Left forelimb (tissue), 1 donor: ENCODE measurements at regions not wholly inside any gene's neighbourhood (a gene's known extent, or its start where the extent isn't known, plus 50 kb on each side); places are given as distances from the start of the nearest gene placed in this dataset.

Experiments used
- DNase-seq: peaks from one replicate; pipeline ENCODE4 v3.0.0-alpha.2; 2018; ENCODE audit warnings: low spot score

- no peak for DNase-seq
These were observed 432.6 kb downstream of the SATB2 start for GRCh38 chr2:199025146-199025545.

DNA sequence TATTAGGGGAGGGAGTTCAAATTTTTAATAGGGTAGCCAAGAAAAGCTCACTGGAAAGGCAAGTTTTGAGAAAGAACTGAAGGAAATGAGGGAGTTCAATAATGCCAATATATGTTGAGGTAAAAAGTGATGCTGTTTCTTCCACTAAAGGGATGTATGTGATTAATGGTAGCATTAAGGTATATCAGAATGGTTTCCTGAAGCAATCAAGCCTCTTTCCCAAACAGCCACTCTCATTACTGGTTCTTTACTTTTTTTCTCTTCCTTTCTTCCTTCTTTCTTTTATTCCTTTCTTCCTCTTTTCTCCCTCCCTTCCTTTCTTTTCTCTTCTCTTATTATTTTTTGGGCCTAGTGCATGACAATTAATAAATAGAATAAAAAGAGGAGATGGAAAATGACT, 433.5 kb downstream of the SATB2 start:
- DNase-seq, result no peak

GRCh38 chr2:199019898-199020507, 437.7 kb downstream of the SATB2 start:
- DNase-seq, result no peak

- DNase-seq, result no peak
These were observed 438.9 kb downstream of the SATB2 start for GRCh38 chr2:199018826-199019225.

DNA sequence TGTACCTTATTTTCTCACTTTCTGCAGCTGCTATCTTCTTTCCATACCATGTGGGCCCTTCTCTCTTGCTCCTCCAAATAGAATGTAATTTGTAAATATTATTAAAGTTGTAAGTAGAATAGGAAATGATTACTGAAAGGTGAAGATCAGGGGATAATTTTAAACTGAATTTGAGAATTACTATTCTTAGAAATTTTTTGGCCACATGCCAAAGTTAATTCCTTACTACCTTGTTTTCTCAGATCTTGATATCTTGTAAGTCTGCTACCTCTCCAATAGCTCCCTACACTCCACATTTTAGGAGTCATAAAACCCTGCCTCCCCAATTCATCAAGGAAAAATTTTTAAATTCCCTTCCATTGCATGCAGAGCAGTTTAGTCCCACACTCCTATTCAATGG, 442.7 kb downstream of the SATB2 start:
- DNase-seq, result no peak

DNA sequence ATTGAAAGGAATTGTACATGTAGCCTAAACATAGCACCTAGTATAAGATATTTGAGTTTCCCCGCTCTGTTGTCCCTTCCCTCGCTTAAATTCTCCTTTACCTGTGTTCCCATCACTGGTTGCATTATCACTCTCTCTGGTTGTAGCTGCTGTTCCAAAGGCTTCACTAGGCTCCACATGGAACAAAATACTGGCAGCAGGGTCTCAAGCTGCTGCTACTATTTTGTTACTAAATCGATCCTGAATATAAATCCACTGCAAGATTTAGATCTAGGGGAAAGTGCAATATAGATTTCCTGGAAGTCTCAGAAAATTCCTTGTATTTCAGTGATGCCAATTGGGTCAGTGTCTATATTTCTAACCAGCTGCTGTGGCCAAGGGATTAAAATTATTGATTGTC, 443.5 kb downstream of the SATB2 start:
- no peak for DNase-seq

DNA sequence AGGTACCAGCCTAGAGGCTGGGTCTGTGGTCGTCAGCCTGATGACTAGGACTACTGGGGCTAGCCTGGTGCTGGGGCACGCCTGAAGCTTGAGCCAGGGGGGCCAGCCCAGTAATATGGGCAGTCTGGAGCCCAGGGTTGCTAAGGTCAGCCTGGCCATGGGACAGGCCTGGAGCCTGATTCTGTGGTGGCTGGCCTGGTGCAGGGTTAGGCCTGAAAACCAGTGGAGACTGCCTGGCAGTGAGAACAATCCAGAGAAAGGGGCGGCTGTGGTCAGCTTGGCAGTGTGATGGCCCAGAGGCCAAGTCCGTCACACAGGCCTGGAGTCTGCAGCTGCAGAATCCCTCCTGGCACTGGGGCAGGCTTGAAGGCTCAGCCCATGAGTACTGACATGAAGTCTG, 445.8 kb downstream of the SATB2 start:
- no peak for DNase-seq

- DNase-seq, result no peak
These were observed 463.1 kb downstream of the SATB2 start for GRCh38 chr2:198994678-198995077.

DNA sequence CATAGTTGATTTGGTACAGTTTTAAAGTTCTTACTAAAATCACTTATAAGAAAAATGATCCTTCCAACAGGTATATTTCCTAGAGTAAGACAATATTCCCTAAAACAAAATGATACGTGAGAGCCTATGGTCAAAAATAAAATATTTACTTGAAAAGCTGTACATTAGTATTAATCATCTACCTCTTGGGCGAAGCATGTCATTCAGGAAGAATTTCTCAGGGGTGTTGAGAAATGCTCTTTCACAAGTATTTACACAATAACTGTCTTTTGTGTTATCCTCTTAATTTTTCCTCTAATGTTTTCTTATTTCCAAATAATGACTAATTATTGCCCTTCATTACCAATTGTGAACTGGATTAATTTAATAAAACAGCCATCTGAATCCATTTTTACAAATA, 466.3 kb downstream of the SATB2 start:
- DNase-seq, result no peak

DNA sequence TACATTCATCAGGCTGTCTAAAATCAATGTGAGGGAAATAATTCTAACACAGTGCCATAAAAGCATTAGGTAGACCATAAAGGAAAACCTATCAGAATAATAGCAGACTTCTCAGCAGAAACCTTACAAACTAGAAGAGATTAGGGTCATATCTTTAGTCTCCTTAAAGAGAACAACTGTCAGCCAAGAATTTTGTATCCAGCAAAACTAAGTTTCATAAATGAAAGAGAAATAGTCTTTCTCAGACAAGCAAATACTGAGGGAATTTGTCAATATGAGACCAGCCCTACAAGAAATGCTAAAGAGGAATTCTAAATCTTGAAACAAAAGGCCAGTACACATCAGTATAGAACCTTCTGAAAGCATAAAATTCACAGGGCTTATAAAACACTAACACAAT, 482.0 kb downstream of the SATB2 start:
- no peak for DNase-seq

DNA sequence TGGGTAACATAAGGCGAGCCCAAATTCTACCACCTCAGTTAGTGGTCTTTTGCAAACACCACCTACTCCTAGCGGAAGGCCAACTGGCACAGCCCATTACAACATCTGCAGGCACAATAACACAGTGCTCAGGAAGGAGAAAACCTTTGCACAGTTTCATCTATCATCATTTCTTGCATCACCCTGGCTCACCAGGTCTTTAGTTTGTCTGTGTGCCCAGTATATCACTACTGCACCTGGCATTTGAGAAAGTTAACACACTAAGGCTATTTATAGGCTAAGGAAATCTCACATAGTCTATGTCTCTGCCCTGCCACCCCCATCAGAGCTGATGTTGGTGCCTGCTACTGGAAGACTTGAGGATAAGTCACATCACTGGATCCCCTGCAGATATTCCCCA, 484.0 kb downstream of the SATB2 start:
- no peak for DNase-seq

DNA sequence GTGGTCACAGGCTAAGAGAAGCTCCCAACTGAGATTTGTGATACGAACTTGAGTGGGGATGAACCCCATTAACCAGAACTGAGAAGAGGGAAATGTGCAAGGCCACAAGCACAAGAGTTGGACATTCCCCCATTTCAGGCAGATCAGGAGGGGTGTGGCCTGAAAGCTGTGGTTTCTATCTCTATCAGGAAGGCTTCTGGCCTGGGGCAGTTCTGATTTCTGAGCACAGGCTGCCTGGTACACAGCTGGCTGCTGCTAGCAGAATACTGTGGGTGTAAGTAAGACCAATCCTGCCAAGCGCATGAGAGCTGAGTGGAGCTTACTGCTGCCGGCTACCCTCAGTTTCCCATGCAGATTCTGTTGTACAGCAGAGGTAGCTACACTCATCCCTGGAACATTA, 484.6 kb downstream of the SATB2 start:
- DNase-seq, result no peak

DNA sequence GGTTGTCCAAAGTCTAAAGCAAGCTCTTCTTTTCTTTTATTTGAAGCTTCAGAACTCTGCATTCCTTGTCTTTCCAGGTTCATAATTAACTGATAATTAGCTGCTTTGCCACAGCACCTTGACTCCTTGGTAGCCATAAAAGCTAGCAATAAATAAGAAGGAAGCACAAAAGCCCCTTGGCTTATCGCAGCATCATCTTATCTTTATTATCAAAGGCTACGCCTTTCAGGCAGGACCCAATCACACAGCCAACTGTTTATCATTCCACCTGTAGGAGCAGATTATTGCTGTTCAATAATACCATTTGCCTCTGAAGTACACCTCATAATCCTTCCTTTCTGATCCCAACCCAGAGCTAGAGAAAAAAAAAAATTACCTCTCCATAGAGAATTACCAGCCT, 489.2 kb downstream of the SATB2 start:
- no peak for DNase-seq

DNA sequence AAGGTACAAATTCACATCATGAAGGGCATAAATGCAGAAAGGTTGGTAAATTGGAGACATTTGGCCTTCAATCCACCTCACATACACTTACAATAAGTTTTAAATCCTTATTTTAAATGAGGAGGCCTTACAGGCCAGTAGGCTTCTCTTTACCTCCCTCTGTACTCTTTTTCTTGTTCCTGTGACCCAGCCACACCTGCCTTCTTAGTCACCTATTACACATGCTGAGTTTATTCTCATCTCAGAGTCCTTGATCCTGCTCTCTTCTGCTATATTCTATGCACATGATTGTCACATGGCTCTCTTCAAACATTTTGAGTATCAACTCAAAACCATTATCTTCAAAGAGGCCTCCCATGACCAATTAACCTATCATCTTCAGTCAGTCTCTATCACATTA, 491.5 kb downstream of the SATB2 start:
- no peak for DNase-seq

- DNase-seq, result no peak
These were observed 496.2 kb downstream of the SATB2 start for GRCh38 chr2:198961547-198961946.

- DNase-seq, result no peak
These were observed 500.6 kb downstream of the SATB2 start for GRCh38 chr2:198957181-198957580.

DNA sequence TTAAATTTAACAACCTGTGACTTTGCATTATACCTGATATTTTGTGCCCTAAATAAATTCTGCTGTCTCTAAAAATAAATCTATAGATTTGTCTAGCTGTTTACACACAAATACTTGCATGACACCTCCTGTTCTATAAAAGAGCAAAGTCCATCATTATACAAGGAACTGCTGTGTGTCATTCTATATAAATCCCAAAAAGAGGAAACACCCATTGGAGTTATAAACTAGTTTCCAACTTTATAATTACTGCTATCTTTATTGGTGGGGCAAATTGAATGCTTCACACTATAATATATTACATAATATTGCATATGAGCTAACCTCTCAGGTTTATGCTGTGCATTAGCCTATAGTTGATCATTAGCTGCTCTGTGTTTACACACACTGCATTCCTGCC, 504.4 kb downstream of the SATB2 start:
- no peak for DNase-seq

- DNase-seq, result no peak
These were observed 506.9 kb downstream of the SATB2 start for GRCh38 chr2:198950803-198951202.

DNA sequence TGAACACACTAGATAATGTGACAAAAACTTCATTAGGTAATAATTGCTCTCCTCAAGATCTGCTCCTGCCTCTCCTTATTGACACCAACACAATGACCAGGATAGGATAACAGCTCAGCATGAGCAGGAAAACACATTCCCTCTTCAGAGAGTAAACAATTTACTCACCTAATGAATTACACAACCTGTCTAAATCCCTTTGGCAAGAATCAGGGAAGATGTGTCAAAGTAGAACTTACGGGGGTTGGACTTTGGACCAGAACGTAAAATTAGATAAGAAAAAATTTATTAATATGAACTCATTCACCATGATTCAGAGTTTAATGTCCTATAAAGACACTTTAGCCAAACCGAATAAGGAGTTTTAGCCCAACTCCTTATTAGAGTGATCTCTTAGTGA, 512.2 kb downstream of the SATB2 start:
- DNase-seq, result no peak

DNA sequence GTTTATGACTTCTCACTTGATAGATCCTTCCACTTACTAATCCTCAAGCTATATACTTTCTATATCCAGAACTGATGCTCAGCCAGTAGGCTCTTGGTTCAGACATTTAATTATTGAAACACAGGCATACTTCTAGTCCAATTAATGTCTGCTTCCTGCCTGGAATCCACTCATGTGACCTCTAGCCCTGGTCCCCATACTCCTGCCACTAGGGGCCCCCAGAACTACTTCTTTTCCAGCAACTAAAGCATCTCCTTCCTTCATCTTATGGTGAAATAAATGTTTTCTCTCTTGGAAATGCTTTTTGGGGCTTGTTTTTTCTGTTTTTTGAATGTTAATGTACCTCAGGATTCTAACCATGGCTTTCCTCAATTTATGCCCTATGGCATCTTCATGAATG, 527.6 kb downstream of the SATB2 start:
- no peak for DNase-seq

DNA sequence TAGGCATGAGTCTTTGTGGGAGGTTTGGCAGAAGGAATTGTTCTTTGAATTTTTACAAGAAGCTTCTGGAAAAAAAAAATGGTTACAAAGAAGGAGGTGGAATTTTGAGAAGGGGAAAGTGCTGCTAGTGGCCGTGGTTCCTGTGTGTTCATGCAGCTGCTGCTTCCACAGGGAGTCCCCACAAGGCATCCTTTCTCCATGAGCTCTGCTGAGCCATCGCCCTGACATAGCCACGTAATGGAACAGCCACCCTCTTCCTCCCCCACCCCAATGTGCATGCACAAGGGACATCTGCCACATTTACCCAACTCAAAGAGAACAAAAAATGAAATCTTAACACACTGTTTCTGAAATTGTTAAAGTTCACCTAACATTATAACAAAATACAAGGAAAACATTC, 529.7 kb downstream of the SATB2 start:
- DNase-seq, result no peak

- no peak for DNase-seq
These were observed 539.6 kb downstream of the SATB2 start for GRCh38 chr2:198917926-198918720.

DNA sequence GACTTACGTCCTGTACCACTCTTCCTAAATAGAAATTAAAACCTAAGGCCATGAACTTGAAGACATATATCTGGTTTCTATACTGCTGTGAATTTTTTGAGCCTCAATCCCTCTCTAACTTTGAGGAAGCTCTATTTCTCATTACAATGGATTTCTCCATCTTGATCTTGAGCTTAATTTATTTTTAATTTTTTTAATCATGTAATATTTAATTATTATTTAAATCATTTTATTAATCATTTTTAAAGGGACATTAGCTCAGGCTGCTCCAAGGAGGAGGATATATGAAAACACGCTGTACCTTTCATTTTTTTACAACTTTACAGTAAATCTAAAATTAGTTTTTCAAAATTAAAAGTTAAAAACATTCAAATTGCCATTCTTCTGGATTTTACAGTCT, 540.5 kb downstream of the SATB2 start:
- no peak for DNase-seq

- DNase-seq, result no peak
These were observed 541.1 kb downstream of the SATB2 start for GRCh38 chr2:198916548-198917080.
